Mammary epithelial cell (primary cell): ENCODE measurements at regions not wholly inside any gene's neighbourhood (a gene's known extent, or its start where the extent isn't known, plus 50 kb on each side); places are given as distances from the start of the nearest gene placed in this dataset.

Source experiments
- CTCF ChIP-seq, 2 donors: IDR thresholded peaks in 1 of 2; conservative IDR thresholded peaks in 1 of 2; 2 replicates each; pipeline ENCODE4 v1.5.1; 2011 to 2012; ENCODE audit warnings: inconsistent platforms in 2 of 2, low read length in 2 of 2, mild to moderate bottlenecking in 2 of 2, control low read depth in 1 of 2, low read depth in 1 of 2; ENCODE audit not compliant: insufficient read depth in 1 of 2; ENCODE audit errors: extremely low read depth in 1 of 2
- EZH2 ChIP-seq: IDR thresholded peaks from 2 replicates; pipeline ENCODE4 v1.6.1; 2012; ENCODE audit warnings: low read length, inconsistent platforms, borderline replicate concordance

- TF ChIP-seq CTCF (conservative IDR thresholded peaks at IDR 0.05 in 1 of 2, IDR thresholded peaks at IDR 0.05 in 1 of 2; ENCODE audit: extremely low read depth in 1 of 2, insufficient read depth in 1 of 2, low read depth in 1 of 2, low read length in 2 of 2) (no peak), EZH2 (no peak)
Measured at GRCh38 chr4:56158483-56158882, 209.7 kb downstream of the CEP135 start.
